NCI-H1105 treated with DMSO at 0.1 percent for 48 hours (cell line): ENCODE measurements at regions not wholly inside any gene's neighbourhood (a gene's known extent, or its start where the extent isn't known, plus 50 kb on each side); places are given as distances from the start of the nearest gene placed in this dataset.

Experiments used
- DNase-seq: peaks from one replicate; lab custom pipeline; 2025; lab: John Stamatoyannopoulos, UW

- DNase-seq = no peak
These were observed 318.5 kb downstream of the GRB14 start for GRCh38 chr2:164302786-164303185.

GRCh38 chr2:164288235-164288634 is 333.0 kb downstream of the GRB14 start:
- no peak for DNase-seq

DNA sequence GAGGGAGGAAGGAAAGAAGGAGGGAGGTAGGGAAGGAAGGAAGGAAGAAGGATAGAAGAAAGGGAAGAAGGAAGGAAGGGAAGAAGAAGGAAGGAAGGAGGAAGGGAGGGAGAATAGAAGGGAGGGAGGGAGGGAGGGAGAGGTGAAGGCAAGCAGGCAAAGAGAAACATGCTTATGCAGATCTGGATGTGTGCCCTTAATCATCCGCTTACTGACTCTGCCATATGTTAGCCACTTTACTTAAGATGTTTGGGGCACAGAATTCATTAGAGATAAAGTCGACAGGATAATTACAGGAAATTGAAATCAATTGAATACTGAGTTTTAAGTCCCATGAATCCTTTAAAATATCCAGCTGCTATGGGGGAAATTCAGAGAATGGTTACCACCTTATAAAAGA is 334.2 kb downstream of the GRB14 start:
- peak; percentile 49 for DNase-seq

DNA sequence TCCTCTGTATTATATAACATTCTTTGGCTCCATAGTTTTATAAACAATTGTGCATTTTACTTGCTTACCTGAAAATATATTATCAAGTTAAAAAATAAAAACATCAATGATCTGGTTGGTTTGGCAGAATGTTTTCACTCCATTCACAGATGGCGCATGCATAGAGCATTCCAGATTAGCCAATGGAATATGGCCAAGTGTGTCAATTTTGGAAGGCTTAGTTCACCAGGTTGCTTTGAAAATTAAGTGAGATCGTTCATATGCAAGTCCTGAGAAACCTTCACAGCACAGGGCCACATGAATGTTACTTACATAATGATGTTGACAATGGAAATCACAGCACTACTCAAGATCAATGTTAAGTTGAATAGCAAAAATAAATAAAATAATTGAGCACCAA is 335.7 kb downstream of the GRB14 start:
- no peak for DNase-seq

- DNase-seq = no peak
These were observed 339.4 kb downstream of the GRB14 start for GRCh38 chr2:164281896-164282295.

DNA sequence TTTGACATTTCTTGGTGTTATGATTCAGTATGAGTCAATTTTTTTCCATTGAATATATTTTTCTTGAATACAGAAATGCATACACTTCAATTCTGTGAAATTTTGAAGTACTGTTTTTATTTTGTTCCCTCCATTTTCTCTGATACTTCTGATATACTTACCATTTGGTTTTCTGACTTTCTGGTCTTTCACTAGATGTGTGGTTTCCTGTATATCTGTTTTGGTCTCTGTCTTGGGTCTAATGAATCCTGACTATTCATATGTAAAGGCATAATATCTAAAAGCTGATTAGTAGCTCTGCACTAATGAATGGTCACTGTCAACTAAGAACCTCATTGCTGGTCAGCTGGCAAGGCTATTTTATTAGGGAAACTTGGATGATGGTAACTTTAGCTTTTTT is 345.6 kb downstream of the GRB14 start:
- no peak for DNase-seq

- DNase-seq = no peak
These were observed 360.8 kb downstream of the GRB14 start for GRCh38 chr2:164260506-164260905.

DNA sequence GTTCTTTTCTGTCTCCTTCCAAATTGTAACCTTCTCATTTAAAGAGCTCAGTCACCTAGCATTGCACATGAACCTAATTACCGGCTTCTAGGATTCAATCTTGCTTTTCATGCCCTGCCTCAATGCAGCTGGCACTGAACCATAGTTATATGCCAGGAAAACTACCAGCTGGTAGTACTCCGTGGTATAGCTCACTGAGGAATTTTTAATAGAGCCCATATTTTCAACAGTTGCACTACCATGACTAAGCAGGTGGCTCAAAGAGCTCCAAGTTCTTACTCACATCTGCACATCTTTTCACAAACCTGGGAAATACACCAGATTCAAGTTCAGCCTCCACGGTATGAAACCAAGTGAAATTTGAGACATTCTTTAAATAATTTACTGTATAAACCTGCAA is 363.5 kb downstream of the GRB14 start:
- DNase-seq = peak; percentile 66

- no peak for DNase-seq
These were observed 368.6 kb downstream of the GRB14 start for GRCh38 chr2:164252568-164253287.

GRCh38 chr2:164243315-164243714 is 378.0 kb downstream of the GRB14 start:
- peak; percentile 11 for DNase-seq

DNA sequence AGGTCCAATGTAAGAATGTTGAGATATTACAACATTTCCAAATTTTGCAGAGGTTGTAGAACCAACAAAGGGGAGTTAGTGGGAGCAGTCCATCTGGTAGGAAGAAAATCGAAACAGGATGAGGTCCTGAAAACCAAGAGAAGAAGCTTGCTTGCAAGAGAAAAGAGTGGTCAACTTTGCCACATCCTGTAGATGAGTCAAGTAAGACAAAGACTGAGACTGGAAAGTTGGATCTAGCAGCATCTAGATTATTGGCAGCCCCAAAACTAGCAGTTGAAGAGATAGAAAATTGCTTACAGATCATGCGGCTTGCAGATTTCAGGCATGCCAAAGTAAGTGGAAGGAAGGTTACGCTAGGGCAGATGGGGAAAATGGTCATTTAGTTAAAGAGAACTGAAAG is 378.9 kb downstream of the GRB14 start:
- no peak for DNase-seq

DNA sequence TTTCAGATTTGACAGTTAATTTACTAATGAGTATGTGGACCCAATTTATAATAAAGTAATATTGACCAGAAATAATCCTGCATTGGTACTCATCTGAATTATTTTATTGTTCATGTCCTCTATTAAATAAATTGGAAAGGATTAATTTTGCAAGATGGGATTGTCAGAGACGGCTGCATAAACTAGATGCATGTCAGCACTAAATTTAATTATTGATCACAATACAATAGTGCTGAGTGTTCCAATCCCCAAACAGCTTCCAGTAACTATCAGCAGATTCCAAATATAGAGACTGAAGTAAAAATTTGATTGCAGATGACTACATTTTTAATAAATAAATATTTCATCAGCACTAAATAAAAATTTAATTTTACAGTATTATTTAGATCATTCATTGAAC is 387.2 kb downstream of the GRB14 start:
- DNase-seq = no peak

- DNase-seq = peak; percentile 69
These were observed 397.3 kb downstream of the GRB14 start for GRCh38 chr2:164224007-164224406.

GRCh38 chr2:164221473-164221872 is 399.8 kb downstream of the GRB14 start:
- DNase-seq = no peak

GRCh38 chr2:164220265-164220664 is 401.0 kb downstream of the GRB14 start:
- DNase-seq = no peak

DNA sequence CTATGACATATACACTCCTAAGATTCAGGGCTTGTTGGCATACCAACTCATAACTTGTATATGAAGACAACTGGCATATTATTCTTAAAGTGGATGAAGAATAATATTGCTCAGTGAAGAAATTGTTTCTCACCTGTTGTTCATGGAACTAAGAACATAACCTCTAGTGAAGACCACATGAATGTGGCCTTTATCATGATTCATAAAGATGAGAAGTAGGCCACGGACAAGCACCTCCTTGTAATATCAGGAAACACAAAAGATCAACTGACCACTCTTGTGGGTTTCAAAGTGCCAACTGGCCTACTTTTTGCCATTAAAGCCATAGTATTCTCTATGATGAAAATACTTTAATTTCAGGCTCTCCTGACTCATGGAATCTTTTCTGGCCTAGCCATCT is 407.4 kb downstream of the GRB14 start:
- DNase-seq = no peak

- no peak for DNase-seq
These were observed 415.9 kb downstream of the GRB14 start for GRCh38 chr2:164205347-164205746.

- DNase-seq = no peak
These were observed 418.2 kb downstream of the GRB14 start for GRCh38 chr2:164203131-164203530.

- DNase-seq = no peak
These were observed 423.0 kb downstream of the GRB14 start for GRCh38 chr2:164198256-164198655.

DNA sequence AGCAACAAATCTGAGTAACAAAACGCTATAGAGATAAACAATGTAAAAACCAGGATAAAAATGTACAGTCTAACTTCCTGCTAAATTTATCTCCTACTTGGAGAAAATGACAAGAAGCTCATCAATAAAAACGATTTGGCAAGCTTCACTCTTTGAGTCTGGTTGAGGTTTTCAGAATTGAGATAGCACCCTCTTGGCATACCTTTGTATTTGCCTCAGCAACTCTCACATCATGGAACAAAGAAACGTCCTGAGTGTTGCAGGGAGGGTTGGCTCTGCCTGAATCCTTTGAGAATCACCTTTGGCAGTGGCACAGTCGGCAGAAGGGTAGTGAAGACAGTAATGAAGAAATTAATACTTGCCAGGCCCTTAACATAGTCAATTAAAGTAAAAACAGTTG is 430.6 kb downstream of the GRB14 start:
- no peak for DNase-seq

GRCh38 chr2:164189851-164190250 is 431.4 kb downstream of the GRB14 start:
- DNase-seq = no peak

GRCh38 chr2:164187121-164187520 is 434.2 kb downstream of the GRB14 start:
- no peak for DNase-seq

- peak; percentile 87 for DNase-seq
These were observed 434.7 kb downstream of the GRB14 start for GRCh38 chr2:164186591-164186990.

- DNase-seq = no peak
These were observed 439.1 kb downstream of the GRB14 start for GRCh38 chr2:164182116-164182627.
